HG03280 (cell line): ENCODE measurements at regions not wholly inside any gene's neighbourhood (a gene's known extent, or its start where the extent isn't known, plus 50 kb on each side); places are given as distances from the start of the nearest gene placed in this dataset.
"Not testable (repeated sequence)": the region's sequence is repeated elsewhere in the genome, so short reads cannot be mapped to it uniquely, and the experiment has no call there.

ENCODE experiments used
- ATAC-seq: cut with Tn5 transposase; IDR thresholded peaks from one replicate; pipeline ENCODE4 v1.9.1; 2021; ENCODE audit warnings: mild to moderate bottlenecking, moderate library complexity; ENCODE audit not compliant: unreplicated experiment

DNA sequence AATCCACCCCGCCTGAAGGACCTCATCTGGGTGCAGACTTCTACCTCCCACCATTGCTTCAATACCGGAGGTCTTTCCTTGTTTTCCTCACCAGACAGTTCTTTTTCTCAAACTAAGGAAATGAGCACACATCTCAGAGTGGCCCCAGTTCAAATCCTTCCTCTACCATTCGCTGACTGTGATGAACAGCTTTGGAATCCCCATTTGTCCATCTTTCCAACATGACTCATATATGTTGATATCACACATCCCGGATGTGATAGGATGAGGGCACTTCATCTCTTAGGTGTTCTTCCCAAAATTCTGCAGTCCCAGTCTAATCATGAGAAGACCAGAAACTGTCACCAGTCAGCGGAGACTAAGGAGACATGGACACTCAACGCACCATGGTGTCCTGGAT lies 67.9 kb upstream of the SMURF2 start:
- ATAC-seq, result not testable (repeated sequence)

DNA sequence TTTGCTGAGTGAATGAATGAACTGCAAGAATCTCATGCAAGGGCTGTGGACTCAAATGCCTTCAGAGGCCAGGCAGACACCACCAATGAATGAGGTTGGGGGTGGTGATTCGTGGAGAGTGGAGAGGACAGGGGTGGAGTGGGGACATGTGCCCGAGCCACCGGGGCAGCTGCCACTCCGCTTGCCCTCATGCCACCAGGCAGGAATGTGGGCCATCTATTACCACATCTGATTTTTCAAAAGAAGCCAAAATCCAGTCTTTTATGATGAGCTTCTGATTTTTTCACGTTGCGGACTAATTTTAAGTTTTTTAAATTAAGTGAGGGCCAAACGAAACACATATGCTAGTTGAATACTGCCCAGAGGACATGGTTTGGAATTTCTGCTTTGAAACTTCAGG lies 67.1 kb upstream of the SMURF2 start:
- ATAC-seq, result no peak

DNA sequence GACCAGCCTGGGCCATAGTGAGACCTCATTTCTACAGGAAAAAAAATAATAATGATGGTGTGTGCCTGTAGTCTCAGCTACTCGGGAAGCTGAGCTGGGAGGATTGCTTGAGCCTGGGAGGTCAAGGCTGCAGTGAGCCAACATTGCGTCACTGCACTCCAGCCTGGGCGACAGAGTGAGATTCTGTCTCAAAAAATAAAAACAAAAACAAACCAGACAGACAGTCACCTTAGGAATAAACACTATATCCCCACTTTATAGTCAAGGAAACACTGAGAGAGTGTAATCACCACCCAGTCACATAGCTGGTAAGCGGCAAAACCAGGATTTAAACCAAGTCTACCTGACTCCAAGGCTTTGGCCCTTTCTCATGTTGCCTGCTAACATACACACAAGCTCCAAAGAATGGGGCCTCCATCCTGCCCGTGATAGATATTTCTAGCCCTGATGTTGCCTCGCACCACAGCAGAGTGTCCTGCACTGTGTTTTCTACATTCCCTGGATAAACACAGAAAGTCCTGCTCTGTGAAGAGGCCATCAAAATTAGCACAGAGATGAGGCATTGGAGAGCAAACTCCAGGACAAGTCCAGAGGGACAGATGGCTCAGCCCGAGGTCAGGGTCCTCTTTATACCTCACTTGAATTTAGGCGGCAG lies 66.1 kb upstream of the SMURF2 start:
- no peak for ATAC-seq

DNA sequence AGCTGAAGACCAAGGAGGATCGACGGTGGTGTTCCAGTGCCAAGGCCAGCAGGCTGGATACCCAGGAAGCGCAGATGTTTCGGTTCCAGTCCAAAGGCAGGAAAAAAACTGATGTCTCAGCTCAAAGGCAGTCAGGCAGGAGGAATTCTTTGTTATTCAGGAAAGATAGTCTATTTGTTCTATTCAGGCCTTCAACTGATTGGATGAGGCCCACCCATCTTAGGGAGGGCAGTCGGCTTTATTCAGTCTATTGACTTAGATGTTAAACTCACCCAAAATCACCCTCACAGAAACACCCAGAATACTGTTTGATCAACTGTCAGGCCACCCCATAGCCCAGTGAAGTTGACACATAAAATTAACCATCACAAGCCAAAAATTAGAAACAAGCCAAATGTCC lies 63.9 kb upstream of the SMURF2 start:
- ATAC-seq, result not testable (repeated sequence)

DNA sequence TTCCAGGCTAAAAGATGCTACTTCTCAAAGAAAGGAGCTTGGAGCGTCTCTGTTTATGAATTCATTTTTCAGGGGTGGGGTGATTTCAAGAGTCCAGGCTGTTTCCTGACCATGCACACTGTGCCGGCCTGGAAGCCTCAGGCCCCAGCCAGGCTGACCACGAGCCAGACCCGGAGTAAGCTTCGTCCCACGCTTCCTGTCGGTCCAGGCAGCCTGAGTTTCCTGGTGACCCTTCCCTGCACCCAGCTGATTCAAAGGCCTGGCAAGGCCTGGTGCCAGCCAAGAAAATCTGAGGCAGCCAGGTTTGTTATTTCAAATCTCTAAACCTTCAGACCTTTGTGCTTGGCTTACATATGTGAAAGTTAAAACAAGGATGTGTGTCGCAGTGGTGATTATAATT lies 62.1 kb upstream of the SMURF2 start:
- ATAC-seq, result not testable (repeated sequence)

DNA sequence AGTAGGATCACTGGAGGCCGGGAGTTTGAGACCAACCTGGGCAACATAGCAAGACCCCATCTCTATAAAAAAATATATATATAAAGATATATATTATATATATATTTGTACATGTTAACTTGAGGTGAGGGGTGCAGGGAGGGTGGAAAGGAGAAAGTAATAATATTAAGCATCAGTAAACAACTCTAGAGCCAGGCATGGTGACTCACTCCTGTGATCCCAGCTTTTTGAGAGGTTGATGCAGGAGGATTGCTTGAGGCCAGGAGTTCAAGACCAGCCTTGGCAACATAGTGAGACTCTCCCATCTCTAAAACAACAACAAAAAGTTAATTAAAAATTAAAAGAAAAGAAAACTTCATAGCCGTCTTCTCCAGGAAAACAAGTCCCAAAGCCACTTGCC lies 61.7 kb upstream of the SMURF2 start:
- no peak for ATAC-seq

DNA sequence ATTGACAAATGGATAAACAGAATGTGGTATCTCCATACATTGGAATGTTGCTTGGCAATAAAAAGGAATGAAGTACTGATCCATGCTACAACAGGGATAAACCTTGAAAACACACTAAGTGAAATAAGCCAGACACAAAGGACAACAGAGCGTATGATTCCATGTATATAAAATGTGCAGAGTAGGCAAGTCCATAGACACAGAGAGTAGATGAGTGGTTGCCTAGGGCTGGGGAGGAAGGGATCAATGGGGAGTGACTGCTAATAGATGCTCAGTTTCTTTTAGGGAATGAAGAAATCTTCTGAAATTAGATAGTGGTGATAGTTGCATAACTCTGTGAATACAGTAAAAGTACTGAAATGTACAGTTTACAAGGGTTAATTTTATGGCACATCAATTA lies 59.4 kb upstream of the SMURF2 start:
- not testable (repeated sequence) for ATAC-seq

DNA sequence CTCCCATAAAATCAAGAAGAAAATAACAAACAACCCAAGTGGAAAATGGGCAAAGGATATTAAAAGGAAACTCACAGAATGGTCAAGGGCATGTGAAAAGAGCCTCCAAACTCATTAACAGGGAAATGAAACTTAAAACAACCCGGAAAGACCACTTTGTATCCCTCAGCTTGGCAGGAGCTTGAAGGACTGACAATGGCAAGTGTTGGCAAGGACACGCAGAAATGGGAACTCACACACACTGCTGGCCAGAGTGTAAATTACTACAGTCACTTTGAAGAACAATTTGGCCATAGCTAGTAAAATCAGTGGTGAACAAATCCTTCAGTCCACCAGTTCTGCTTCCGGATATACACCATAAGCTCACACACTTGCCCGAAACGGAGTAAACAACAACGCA lies 58.1 kb upstream of the SMURF2 start:
- not testable (repeated sequence) for ATAC-seq

DNA sequence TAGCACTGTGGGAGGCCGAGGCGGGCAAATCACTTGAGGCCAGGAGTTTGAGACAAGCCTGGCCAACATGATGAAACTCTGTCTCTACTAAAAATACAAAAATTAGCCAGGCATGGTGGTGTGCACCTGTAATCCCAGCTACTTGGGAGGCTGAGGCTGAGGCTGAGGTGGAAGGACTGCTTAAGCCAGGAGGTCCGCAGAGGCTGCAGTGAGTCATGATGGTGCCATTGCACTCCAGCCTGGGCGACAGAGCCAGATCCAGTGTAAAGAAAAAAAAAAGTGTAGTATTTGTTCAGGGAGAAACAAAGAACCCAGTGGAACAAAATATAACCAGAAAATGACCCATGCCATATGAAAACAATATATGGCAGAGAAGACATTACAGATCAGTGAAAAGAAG lies 57.4 kb upstream of the SMURF2 start:
- not testable (repeated sequence) for ATAC-seq

DNA sequence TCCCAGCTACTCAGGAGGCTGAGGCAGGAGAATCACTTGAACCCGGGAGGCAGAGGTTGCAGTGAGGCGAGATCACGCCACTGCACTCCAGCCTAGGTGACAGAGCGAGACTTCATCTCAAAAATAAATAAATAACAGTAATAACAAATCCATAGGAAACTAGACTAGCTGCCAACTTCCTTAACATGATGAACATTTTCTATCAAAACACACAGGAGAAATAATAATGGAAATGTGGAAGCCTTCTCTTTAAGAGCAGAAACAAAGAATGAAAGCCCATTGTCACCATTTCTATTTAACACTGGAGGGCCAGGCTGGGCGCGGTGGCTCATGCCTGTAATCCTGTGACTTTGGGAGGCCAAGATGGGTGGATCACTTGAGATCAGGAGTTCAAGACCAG lies 56.7 kb upstream of the SMURF2 start:
- ATAC-seq, result not testable (repeated sequence)

DNA sequence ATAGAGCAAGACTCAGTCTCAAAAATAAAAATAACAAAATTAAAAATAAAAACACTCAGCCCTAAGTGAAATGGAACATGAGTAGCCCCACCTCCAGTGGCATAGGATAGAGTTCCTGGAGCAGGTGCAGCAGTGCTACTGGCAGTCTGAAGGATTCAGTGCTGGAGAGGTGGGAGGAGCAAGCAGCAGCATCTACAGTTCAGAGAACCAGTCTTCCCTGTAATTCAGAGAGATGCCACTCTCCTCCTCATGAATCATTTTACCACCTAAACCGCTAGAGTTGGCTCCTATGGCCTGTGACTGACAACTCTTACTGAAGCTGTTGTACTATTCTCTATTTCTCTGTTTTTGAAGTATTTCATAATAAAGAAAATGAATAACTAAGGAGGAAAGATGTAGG lies 56.0 kb upstream of the SMURF2 start:
- no peak for ATAC-seq

DNA sequence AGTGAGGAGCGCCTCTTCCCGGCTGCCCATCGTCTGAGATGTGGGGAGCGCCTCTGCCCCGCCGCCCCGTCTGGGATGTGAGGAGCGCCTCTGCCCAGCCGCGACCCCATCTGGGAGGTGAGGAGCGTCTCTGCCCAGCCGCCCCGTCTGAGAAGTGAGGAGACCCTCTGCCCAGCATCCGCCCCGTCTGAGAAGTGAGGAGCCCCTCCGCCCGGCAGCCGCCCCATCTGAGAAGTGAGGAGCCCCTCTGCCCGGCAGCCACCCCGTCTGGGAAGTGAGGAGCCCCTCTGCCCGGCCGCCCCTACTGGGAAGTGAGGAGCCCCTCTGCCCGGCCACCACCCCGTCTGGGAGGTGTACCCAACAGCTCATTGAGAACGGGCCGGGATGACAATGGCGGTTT lies 54.4 kb upstream of the SMURF2 start:
- not testable (repeated sequence) for ATAC-seq

DNA sequence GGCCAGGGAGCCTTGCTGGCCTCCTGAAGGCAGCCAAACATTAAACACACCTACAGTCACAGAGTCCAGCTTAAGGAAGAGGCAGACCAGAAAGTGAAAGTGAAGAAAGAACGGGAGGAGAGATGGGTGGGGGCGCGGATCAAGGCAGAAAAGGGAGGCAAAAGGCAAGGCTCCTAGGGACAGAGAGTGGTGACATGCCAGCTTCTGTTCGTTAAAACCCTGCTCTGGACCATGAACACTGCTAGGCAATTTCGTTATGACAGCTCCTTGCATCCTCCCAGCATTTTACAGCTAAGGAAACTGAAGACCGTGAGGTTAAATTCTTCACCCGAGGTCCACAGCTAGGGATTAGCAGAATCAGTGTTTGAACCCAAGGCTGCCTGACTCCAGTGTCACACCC lies 51.7 kb upstream of the SMURF2 start:
- ATAC-seq, result not testable (repeated sequence)

DNA sequence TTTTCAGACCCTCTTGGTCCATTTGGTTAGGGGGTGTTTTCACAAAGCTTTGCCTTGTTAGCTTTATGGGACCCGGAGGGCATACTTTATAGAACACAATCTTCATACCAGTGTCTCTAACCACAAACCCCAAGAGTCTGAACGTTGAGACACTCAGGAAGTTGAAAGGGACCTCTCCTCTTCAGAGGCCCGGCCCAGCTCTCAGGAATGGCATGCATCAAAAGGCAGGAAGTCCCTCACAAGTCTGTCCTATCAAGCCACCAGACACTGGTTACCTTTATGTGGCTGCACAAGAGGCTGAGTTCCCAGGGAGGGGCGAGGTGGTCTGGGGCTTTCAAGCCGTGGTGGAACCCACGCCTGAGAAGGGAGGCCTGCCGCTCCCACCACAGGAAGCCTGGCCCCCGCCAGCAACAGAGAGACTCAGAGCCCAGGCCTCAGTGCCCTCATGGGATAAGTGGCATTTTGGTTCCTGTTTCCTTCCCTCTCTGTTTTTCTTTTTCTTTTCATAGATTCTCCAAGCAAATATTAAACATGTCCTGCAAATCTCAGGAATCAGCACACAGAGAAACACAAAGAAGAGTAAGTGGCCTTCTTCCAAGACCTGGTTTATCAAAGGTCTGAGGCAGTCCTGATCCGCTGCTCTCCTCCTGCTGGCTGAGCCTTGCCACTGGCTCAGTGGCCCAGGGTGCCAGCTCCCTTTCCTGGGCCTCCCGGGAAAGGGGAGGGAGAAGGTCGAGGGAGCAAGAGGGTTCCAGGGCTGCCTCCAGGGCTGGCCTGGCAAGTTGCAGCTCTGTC lies 50.6 kb upstream of the SMURF2 start:
- ATAC-seq, result not testable (repeated sequence)
